Adrenal gland (tissue), 9 donors: ENCODE measurements at regions not wholly inside any gene's neighbourhood (a gene's known extent, or its start where the extent isn't known, plus 50 kb on each side); places are given as distances from the start of the nearest gene placed in this dataset.
A peak's percentile ranks its signal among the peaks of the same experiment; 100 is the strongest.

ENCODE experiments used
- DNase-seq, 7 donors: peaks; one replicate each; pipeline ENCODE4 v3.0.0-alpha.2; 2019 to 2020
- H3K27ac ChIP-seq, 5 donors: fragments of 200-600 bp; sonication (generic) in 4 of 5; 1 replicate in 3 of 5; 2 replicates in 2 of 5; pipeline versions ENCODE4 v1.5.1 to v1.8.0; 2016 to 2020; ENCODE audit warnings: mild to moderate bottlenecking in 1 of 5
- H3K27me3 ChIP-seq: fragments of 200-600 bp; 2 replicates; pipeline ENCODE4 v1.8.0; 2021
- H3K36me3 ChIP-seq, 2 donors: fragments of 200-600 bp; replicated peaks in 1 of 2; 1 replicate in 1 of 2; 2 replicates in 1 of 2; pipeline versions ENCODE4 v1.5.1 to v1.8.0; 2018 to 2022
- H3K4me1 ChIP-seq, 2 donors: fragments of 200-600 bp; replicated peaks in 1 of 2; 1 replicate in 1 of 2; 2 replicates in 1 of 2; pipeline versions ENCODE4 v1.5.1 to v1.8.0; 2018 to 2021
- H3K4me3 ChIP-seq, 4 donors: fragments of 200-600 bp; sonication (generic) in 3 of 4; one replicate each; pipeline ENCODE4 v1.5.1; 2016 to 2018
- H3K9me3 ChIP-seq, 3 donors: fragments of 200-600 bp; sonication (generic) in 1 of 3; replicated peaks in 1 of 3; 1 replicate in 2 of 3; 2 replicates in 1 of 3; pipeline versions ENCODE4 v1.5.1 to v1.8.0; 2016 to 2021
- CTCF ChIP-seq, 6 experiments: fragments of 450-650 bp in 4 of 6; fragments of 200-600 bp in 2 of 6; sonication (generic) in 1 of 6; IDR thresholded peaks; 1 replicate in 5 of 6; 2 replicates in 1 of 6; pipeline versions ENCODE4 v1.5.1 to v1.8.0; 2016 to 2021; ENCODE audit warnings: antibody characterized with exemption in 6 of 6, mild to moderate bottlenecking in 2 of 6, moderate library complexity in 1 of 6
- POLR2A ChIP-seq, 2 donors: fragments of 450-650 bp; IDR thresholded peaks; one replicate each; pipeline ENCODE4 v1.6.1; 2017; ENCODE audit warnings: antibody characterized with exemption in 2 of 2, mild to moderate bottlenecking in 2 of 2, moderate library complexity in 1 of 2
- WGBS, 4 donors: extraction: QIAGEN DNeasy Blood & Tissue Kit in 2 of 4; methylation state at CpG; one replicate each; pipeline versions ENCODE4 v1.1.5 to v1.1.7; 2013 to 2017; 5-methylcytosine and 5-hydroxymethylcytosine counted together
- intact Hi-C, 2 donors: fragments of 100-400 bp; cut with DNase I; formaldehyde crosslinking; loops; one replicate each; pipeline versions ENCODE4 v1.14.1 to v1.15.0; 2022 to 2023
- donor health status: healthy with polysubstance abuse.
- donor health status: Bipolar disorder and iron deficiency.
- donor health status: DM: yes; HTN: yes; CAD: no.
- donor health status: DM: no; HTN: no; CAD: no.
- donor health status: DM: no; HTN: no; CAD: no.

DNA sequence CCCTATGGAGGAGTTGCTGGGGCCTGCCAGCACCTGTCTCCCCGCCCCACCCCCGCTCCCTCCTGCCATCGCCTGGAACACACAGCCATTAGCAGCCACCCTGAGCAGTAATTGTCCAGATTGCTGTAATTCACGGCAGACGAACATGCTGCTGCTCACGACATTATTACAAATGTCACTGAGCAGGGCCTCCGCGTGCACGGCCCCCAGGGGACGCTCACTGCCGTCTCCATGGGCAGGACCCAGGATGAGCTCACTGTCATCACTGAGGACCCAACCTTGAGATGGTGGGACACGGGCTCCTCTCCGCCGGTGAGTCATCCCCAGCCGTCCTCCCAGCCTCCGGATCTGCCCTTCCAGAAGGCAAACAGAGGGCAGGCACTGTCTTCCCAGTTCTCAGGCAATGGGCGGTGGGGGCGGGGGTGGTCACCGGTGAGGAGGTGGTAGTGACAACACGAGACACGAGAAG, 100.4 kb downstream of the RFLNA start:
- Histone ChIP-seq H3K4me1 (peaks cover 39 to 87% of the 10 kb centered on the region in 2 donors), H3K27ac (peak overlapping the region in 4 of 5 donors; percentile 5 to 100 (median 64)), H3K9me3 (no peaks in the 10 kb centered on the region), H3K36me3 (peaks cover 0 to 30% of the 10 kb centered on the region in 2 donors), H3K4me3 (no peak overlapping the region), H3K27me3 (no peaks in the 10 kb centered on the region)
- TF ChIP-seq CTCF (IDR thresholded peaks at IDR 0.05) = peak in 4 of 6 experiments; percentile 15 to 39 (median 22)
- TF ChIP-seq POLR2A (IDR thresholded peaks at IDR 0.05) = no peak
- peak; percentile 75 to 92 (median 87) for DNase-seq
- WGBS, 4 donors = 50 to 63% (median 56%) methylated on average over 7 to 21 of the region's 21 CpGs
- intact Hi-C loops = no loop called here

DNA sequence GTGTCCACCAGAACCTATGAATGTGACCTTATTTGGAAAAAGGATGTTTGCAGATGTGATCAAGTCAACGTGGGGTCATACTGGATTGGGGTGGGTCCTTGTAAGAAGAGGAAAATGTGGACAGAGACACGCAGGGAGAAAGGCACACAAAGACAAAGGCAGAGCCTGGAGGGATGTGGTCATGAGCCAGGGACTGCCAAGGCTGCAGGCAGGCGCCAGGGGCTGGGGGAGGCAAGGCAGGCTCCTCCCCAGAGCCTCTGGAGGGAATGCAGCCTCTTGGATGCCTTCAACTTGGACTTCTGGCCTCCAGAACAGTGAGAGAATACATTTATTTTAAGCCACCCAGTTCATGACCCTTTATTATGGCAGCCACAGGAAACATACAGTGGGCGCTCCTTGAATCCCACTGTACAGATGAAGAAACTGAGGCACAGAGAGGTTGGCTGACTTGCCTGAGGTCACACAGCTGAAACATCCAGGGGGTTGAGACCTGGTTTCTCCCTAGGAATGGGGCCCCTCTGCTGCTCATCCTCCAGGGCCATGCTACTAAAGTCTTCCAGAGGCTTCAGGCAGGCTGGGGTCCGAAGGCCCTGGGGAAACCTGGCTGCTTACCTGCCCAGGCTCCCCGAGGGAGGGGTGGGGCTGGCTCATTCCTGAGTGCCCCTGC, 99.7 kb downstream of the RFLNA start:
- intact Hi-C loops = no loop called here

DNA sequence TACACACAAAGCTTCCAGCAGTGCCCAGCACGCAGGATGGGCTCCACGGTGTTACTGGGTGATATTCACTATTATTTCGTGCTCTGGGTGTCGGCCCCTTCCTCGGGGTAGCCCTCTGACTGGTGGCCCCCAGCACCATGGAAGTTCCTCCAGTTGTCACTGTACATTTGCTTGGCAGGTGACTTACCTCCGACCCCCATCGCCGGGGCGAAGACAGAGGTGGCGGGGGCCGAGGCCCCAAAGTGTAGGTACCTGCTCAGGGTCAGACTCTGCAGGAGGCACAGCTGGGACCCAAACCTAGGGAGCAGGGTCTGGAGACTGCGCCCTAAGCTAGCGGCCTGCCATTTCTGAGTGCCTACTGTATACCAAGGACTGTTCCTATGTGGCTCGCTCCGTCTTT, 98.9 kb downstream of the RFLNA start:
- Histone ChIP-seq H3K4me1 (peaks cover 50 to 95% of the 10 kb centered on the region in 2 donors), H3K9me3 (no peaks in the 10 kb centered on the region), H3K36me3 (peaks cover 0 to 24% of the 10 kb centered on the region in 2 donors), H3K27me3 (no peaks in the 10 kb centered on the region), H3K4me3 (no peak overlapping the region), H3K27ac (peak overlapping the region; percentile 63 to 100 (median 81))
- 90 to 94% (median 91%) methylated on average over 10 to 15 of the region's 15 CpGs for WGBS, 4 donors
- DNase-seq = no peak
- intact Hi-C loops = no loop called here
- no peak for TF ChIP-seq CTCF (IDR thresholded peaks at IDR 0.05)
- no peak for TF ChIP-seq POLR2A (IDR thresholded peaks at IDR 0.05)

More for the DNA sequence above, 99.7 kb downstream of the RFLNA start:
- Histone ChIP-seq H3K9me3 (no peaks in the 10 kb centered on the region), H3K27ac (peak overlapping the region in 4 of 5 donors; percentile 9 to 100 (median 81)), H3K27me3 (no peaks in the 10 kb centered on the region), H3K36me3 (peaks cover 0 to 24% of the 10 kb centered on the region in 2 donors), H3K4me1 (peaks cover 43 to 94% of the 10 kb centered on the region in 2 donors), H3K4me3 (no peak overlapping the region)
- DNase-seq = no peak
- no peak for TF ChIP-seq CTCF (IDR thresholded peaks at IDR 0.05)
- TF ChIP-seq POLR2A (IDR thresholded peaks at IDR 0.05) = no peak
- WGBS, 4 donors = 61 to 75% (median 68%) methylated on average over 4 to 6 of the region's 6 CpGs

GRCh38 chr12:124393414-124393790, 98.5 kb downstream of the RFLNA start:
- Histone ChIP-seq H3K27me3 (no peaks in the 10 kb centered on the region), H3K4me1 (peaks cover 52 to 92% of the 10 kb centered on the region in 2 donors), H3K4me3 (no peak overlapping the region), H3K9me3 (no peaks in the 10 kb centered on the region), H3K27ac (peak overlapping the region; percentile 63 to 100 (median 81)), H3K36me3 (peaks cover 0 to 24% of the 10 kb centered on the region in 2 donors)
- intact Hi-C loops = no loop called here
- DNase-seq = no peak
- TF ChIP-seq CTCF (IDR thresholded peaks at IDR 0.05) (no peak), POLR2A (IDR thresholded peaks at IDR 0.05) (no peak)
- 33 to 46% (median 41%) methylated on average over 3 of the region's 3 CpGs for WGBS, 4 donors
